ENCODE measurements at regions not wholly inside any gene's neighbourhood (a gene's known extent, or its start where the extent isn't known, plus 50 kb on each side); places are given as distances from the start of the nearest gene placed in this dataset.

GRCh38 chr1:221076391-221076811, 197.2 kb downstream of the HLX start:
- Histone ChIP-seq H3K9me3 (no peaks in the 10 kb centered on the region), H3K27ac (no peak overlapping the region), H3K36me3 (replicated peaks in 1 of 2; ENCODE audit: insufficient read depth in 1 of 2, low read depth in 2 of 2) (no peaks in the 10 kb centered on the region), H3K4me3 (no peak overlapping the region), H3K27me3 (no peaks in the 10 kb centered on the region), H3K4me1 (no peaks in the 10 kb centered on the region)
- 66 to 73% methylated on average over 3 of the region's 3 CpGs for WGBS, 2 donors
- intact Hi-C loops (cut with DNase I), result no loop called here
- DNase-seq (no peak), ATAC-seq (no peak)
- TF ChIP-seq CTCF (IDR thresholded peaks at IDR 0.05) (no peak), POLR2A (IDR thresholded peaks at IDR 0.05) (no peak)

GRCh38 chr1:221078260-221078965, 199.2 kb downstream of the HLX start:
- no peak for TF ChIP-seq CTCF (IDR thresholded peaks at IDR 0.05)
- TF ChIP-seq POLR2A (IDR thresholded peaks at IDR 0.05), result no peak
- Histone ChIP-seq H3K9me3 (no peaks in the 10 kb centered on the region), H3K4me1 (no peaks in the 10 kb centered on the region), H3K36me3 (replicated peaks in 1 of 2; ENCODE audit: insufficient read depth in 1 of 2, low read depth in 2 of 2) (no peaks in the 10 kb centered on the region), H3K27me3 (no peaks in the 10 kb centered on the region), H3K4me3 (no peak overlapping the region), H3K27ac (no peak overlapping the region)
- no peak for DNase-seq
- ATAC-seq, result no peak
- 52 to 76% methylated on average over 1 of the region's 1 CpG for WGBS, 2 donors
- intact Hi-C loops (cut with DNase I), result no loop called here

- H3K27ac ChIP-seq, result no peak overlapping the region
- no peaks in the 10 kb centered on the region for H3K27me3 ChIP-seq
- TF ChIP-seq POLR2A (IDR thresholded peaks at IDR 0.05) (no peak), CTCF (IDR thresholded peaks at IDR 0.05) (no peak)
- no peak for ATAC-seq
- H3K4me1 ChIP-seq, result peaks cover 4% of the 10 kb centered on the region
- intact Hi-C loops (cut with DNase I), result no loop called here
- no peak overlapping the region for H3K4me3 ChIP-seq
- 56 to 70% methylated on average over 1 of the region's 1 CpG for WGBS, 2 donors
- no peak for DNase-seq
- no peaks in the 10 kb centered on the region for H3K9me3 ChIP-seq
- no peaks in the 10 kb centered on the region for H3K36me3 ChIP-seq (replicated peaks in 1 of 2; ENCODE audit: insufficient read depth in 1 of 2, low read depth in 2 of 2)
These were observed 204.7 kb downstream of the HLX start for GRCh38 chr1:221083902-221084301.

- H3K27me3 ChIP-seq, result no peaks in the 10 kb centered on the region
- DNase-seq, result no peak
- H3K4me3 ChIP-seq, result no peak overlapping the region
- TF ChIP-seq POLR2A (IDR thresholded peaks at IDR 0.05) (no peak), CTCF (IDR thresholded peaks at IDR 0.05) (no peak)
- 79% methylated on average over 4 of the region's 4 CpGs for WGBS, 2 donors
- intact Hi-C loops (cut with DNase I), result no loop called here
- no peaks in the 10 kb centered on the region for H3K9me3 ChIP-seq
- no peak overlapping the region for H3K27ac ChIP-seq
- H3K4me1 ChIP-seq, result peaks cover 4% of the 10 kb centered on the region
- H3K36me3 ChIP-seq (replicated peaks in 1 of 2; ENCODE audit: insufficient read depth in 1 of 2, low read depth in 2 of 2), result no peaks in the 10 kb centered on the region
- no peak for ATAC-seq
These were observed 205.4 kb downstream of the HLX start for GRCh38 chr1:221084681-221085080.

Data from body of pancreas (tissue), 4 donors.